Progenitor cell of endocrine pancreas (in vitro differentiated cells): ENCODE measurements at regions not wholly inside any gene's neighbourhood (a gene's known extent, or its start where the extent isn't known, plus 50 kb on each side); places are given as distances from the start of the nearest gene placed in this dataset.

Experiments
- DNase-seq: peaks from one replicate; pipeline ENCODE4 v3.0.0; 2021; ENCODE audit warnings: low spot score; ENCODE audit not compliant: unreplicated experiment
- H3K27ac Mint-ChIP-seq: 2 replicates; pipeline ENCODE4 v1.8.0; 2021; ENCODE audit warnings: mild to moderate bottlenecking, moderate library complexity, mixed read lengths
- H3K27me3 Mint-ChIP-seq: 2 replicates; pipeline ENCODE4 v1.8.0; 2021; ENCODE audit warnings: mixed read lengths
- H3K36me3 Mint-ChIP-seq: 2 replicates; pipeline ENCODE4 v1.8.0; 2022; ENCODE audit warnings: mixed read lengths; ENCODE audit not compliant: insufficient read depth
- H3K4me1 Mint-ChIP-seq: 2 replicates; pipeline ENCODE4 v1.8.0; 2021; ENCODE audit warnings: low read depth, mixed read lengths
- H3K4me3 Mint-ChIP-seq: 2 replicates; pipeline ENCODE4 v1.8.0; 2021; ENCODE audit warnings: low read depth, mild to moderate bottlenecking, moderate library complexity, mixed read lengths
- H3K9me3 Mint-ChIP-seq: 2 replicates; pipeline ENCODE4 v1.8.0; 2021; ENCODE audit warnings: low read depth, mixed read lengths
- CTCF ChIP-seq: fragments of 200-600 bp; sonication (generic); IDR thresholded peaks from one replicate; pipeline ENCODE4 v1.5.0; 2021; ENCODE audit warnings: antibody characterized with exemption, mild to moderate bottlenecking; ENCODE audit not compliant: unreplicated experiment

- H3K9me3 Mint-ChIP-seq = no peaks in the 10 kb centered on the region
- no peak for TF ChIP-seq CTCF
- H3K27ac Mint-ChIP-seq = no peak overlapping the region
- peaks cover 6% of the 10 kb centered on the region for H3K27me3 Mint-ChIP-seq
- DNase-seq = no peak
- no peak overlapping the region for H3K4me3 Mint-ChIP-seq
- peaks cover 6% of the 10 kb centered on the region for H3K4me1 Mint-ChIP-seq
- H3K36me3 Mint-ChIP-seq = no peaks in the 10 kb centered on the region
Observed at GRCh38 chr14:99098199-99098598, 173.8 kb downstream of the BCL11B start.

- H3K27me3 Mint-ChIP-seq = peaks cover 3% of the 10 kb centered on the region
- no peaks in the 10 kb centered on the region for H3K36me3 Mint-ChIP-seq
- TF ChIP-seq CTCF = no peak
- DNase-seq = no peak
- peaks cover 6% of the 10 kb centered on the region for H3K4me1 Mint-ChIP-seq
- H3K9me3 Mint-ChIP-seq = no peaks in the 10 kb centered on the region
- no peak overlapping the region for H3K4me3 Mint-ChIP-seq
- no peak overlapping the region for H3K27ac Mint-ChIP-seq
Observed at GRCh38 chr14:99099051-99099787, 172.8 kb downstream of the BCL11B start.

GRCh38 chr14:99100497-99101270, 171.3 kb downstream of the BCL11B start:
- DNase-seq = no peak
- no peak for TF ChIP-seq CTCF
- peaks cover 3% of the 10 kb centered on the region for H3K27me3 Mint-ChIP-seq
- H3K4me1 Mint-ChIP-seq = peaks cover 6% of the 10 kb centered on the region
- no peaks in the 10 kb centered on the region for H3K36me3 Mint-ChIP-seq
- H3K4me3 Mint-ChIP-seq = no peak overlapping the region
- peaks cover 6% of the 10 kb centered on the region for H3K9me3 Mint-ChIP-seq
- no peak overlapping the region for H3K27ac Mint-ChIP-seq

DNA sequence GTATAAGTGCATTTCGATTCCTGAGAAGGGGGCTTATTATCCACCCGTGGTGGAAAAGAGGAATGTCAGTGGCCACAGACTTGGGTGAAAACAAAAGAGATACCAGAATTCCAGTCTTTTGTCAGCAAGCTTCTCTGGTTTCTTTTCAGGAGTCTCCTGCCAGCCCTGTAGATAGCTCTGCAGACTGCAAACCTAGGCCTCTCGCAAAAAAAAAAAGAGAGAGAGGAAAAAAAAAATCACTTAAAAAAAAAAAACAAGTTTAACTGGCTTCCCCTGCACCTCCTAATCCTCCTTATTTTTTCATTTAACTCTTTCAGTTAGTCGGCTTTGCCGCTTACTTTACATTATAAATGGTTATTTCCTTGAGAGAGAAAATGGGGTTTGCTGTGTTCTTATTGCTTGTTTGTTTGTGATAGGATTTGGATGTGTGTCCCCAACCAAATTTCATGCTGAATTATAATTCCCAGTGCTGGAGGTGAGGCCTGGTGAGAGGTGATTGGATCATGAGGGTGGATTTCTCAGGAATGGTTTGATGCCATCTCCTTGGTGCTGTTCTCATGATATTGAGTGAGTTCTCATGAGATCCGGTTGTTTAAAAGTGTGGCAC, 170.0 kb downstream of the BCL11B start:
- Mint-ChIP-seq H3K27ac (no peak overlapping the region), H3K27me3 (peaks cover 3% of the 10 kb centered on the region), H3K9me3 (peaks cover 8% of the 10 kb centered on the region), H3K4me1 (peaks cover 6% of the 10 kb centered on the region), H3K4me3 (no peak overlapping the region), H3K36me3 (no peaks in the 10 kb centered on the region)
- DNase-seq = no peak
- TF ChIP-seq CTCF = no peak

DNA sequence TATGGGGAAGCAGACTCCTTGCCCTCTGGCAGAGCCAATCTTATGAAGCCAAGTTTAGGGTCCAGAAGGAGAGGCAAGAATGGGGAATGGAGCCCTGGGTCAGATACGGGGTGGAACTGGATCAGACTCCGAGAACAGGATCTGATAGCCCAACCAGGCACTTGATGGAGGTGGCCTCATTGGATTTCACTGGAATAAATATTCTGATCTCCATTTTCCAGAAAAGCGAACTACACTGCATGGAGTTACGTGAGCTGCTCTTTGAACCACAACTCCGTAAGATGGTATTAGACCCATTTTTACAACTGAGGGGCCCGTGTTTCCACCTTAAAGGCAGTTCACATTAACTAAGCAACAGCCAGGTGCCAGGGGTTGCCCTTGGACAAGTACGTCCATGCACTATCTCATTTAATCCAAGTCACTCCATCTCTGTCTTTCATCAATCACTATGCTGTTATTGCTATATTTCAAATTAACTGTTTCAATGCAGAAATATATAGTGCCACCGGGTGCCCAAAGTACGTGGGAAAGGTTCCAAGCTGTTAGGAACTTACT, 155.2 kb downstream of the BCL11B start:
- Mint-ChIP-seq H3K9me3 (peaks cover 6% of the 10 kb centered on the region), H3K4me3 (no peak overlapping the region), H3K27me3 (peaks cover 46% of the 10 kb centered on the region), H3K27ac (no peak overlapping the region), H3K4me1 (peaks cover 3% of the 10 kb centered on the region), H3K36me3 (no peaks in the 10 kb centered on the region)
- TF ChIP-seq CTCF = no peak
- DNase-seq = no peak
